ENCODE measurements at regions not wholly inside any gene's neighbourhood (a gene's known extent, or its start where the extent isn't known, plus 50 kb on each side); places are given as distances from the start of the nearest gene placed in this dataset.

GRCh38 chr1:165137551-165138316, 218.8 kb downstream of the LMX1A start:
- H3K27me3 ChIP-seq (ENCODE audit: control insufficient read depth in 4 of 4, insufficient read depth in 4 of 4, low read length in 3 of 4): no peaks in the 10 kb centered on the region
- H3K9me3 ChIP-seq (ENCODE audit: control insufficient read depth in 4 of 4, low read length in 3 of 4): no peaks in the 10 kb centered on the region
- no peak overlapping the region for H3K9ac ChIP-seq (ENCODE audit: low read depth in 1 of 2, low read length in 2 of 2)
- DNase-seq (ENCODE audit: low spot score): no peak
- 75% methylated on average over 5 of the region's 5 CpGs for WGBS
- H3K27ac ChIP-seq (ENCODE audit: low read depth in 1 of 2, low read length in 2 of 2): no peak overlapping the region
- no peaks in the 10 kb centered on the region for H3K36me3 ChIP-seq (ENCODE audit: control insufficient read depth in 4 of 4, insufficient read depth in 3 of 4, low read depth in 1 of 4, low read length in 3 of 4)
- H3K4me1 ChIP-seq (ENCODE audit: control insufficient read depth in 4 of 4, insufficient read depth in 4 of 4, low read length in 3 of 4): no peaks in the 10 kb centered on the region
- H3K4me3 ChIP-seq (ENCODE audit: low read depth in 1 of 3, low read length in 3 of 3): no peak overlapping the region
- TF ChIP-seq MAX (IDR thresholded peaks at IDR 0.05): no peak
- no peak for TF ChIP-seq ZBTB33 (IDR thresholded peaks at IDR 0.05)
- TF ChIP-seq JUND (IDR thresholded peaks at IDR 0.05): no peak

- Histone ChIP-seq H3K9ac (ENCODE audit: low read depth in 1 of 2, low read length in 2 of 2) (no peak overlapping the region), H3K4me1 (ENCODE audit: control insufficient read depth in 4 of 4, insufficient read depth in 4 of 4, low read length in 3 of 4) (no peaks in the 10 kb centered on the region), H3K36me3 (ENCODE audit: control insufficient read depth in 4 of 4, insufficient read depth in 3 of 4, low read depth in 1 of 4, low read length in 3 of 4) (no peaks in the 10 kb centered on the region), H3K27me3 (ENCODE audit: control insufficient read depth in 4 of 4, insufficient read depth in 4 of 4, low read length in 3 of 4) (no peaks in the 10 kb centered on the region), H3K4me3 (ENCODE audit: low read depth in 1 of 3, low read length in 3 of 3) (no peak overlapping the region), H3K27ac (ENCODE audit: low read depth in 1 of 2, low read length in 2 of 2) (no peak overlapping the region), H3K9me3 (ENCODE audit: control insufficient read depth in 4 of 4, low read length in 3 of 4) (no peaks in the 10 kb centered on the region)
- DNase-seq (ENCODE audit: low spot score): no peak
- 78% methylated on average over 4 of the region's 4 CpGs for WGBS
- TF ChIP-seq GABPA (IDR thresholded peaks at IDR 0.05 in 1 of 2, conservative IDR thresholded peaks at IDR 0.05 in 1 of 2) (no peak), MAX (IDR thresholded peaks at IDR 0.05) (no peak), RAD21 (IDR thresholded peaks at IDR 0.05) (no peak), FOXA2 (IDR thresholded peaks at IDR 0.05) (no peak), CTCF (IDR thresholded peaks at IDR 0.05; ENCODE audit: low read depth, low read length, missing input control) (no peak), EGR1 (IDR thresholded peaks at IDR 0.05; ENCODE audit: low read depth in 2 of 2) (no peak), RXRA (IDR thresholded peaks at IDR 0.05) (peak in 1 of 2 donors; percentile 21), YY1 (IDR thresholded peaks at IDR 0.05) (no peak)
Measured at GRCh38 chr1:165134431-165134830, 222.1 kb downstream of the LMX1A start.

- DNase-seq (ENCODE audit: low spot score): peak; percentile 63
- H3K4me3 ChIP-seq (ENCODE audit: low read depth in 1 of 3, low read length in 3 of 3): no peak overlapping the region
- H3K36me3 ChIP-seq (ENCODE audit: control insufficient read depth in 4 of 4, insufficient read depth in 3 of 4, low read depth in 1 of 4, low read length in 3 of 4): no peaks in the 10 kb centered on the region
- no peak overlapping the region for H3K9ac ChIP-seq (ENCODE audit: low read depth in 1 of 2, low read length in 2 of 2)
- H3K9me3 ChIP-seq (ENCODE audit: control insufficient read depth in 4 of 4, low read length in 3 of 4): no peaks in the 10 kb centered on the region
- TF ChIP-seq ZBTB33 (IDR thresholded peaks at IDR 0.05): no peak
- peak; percentile 76 to 85 for TF ChIP-seq RAD21 (IDR thresholded peaks at IDR 0.05)
- TF ChIP-seq CTCF (IDR thresholded peaks at IDR 0.05; ENCODE audit: low read depth, low read length, missing input control): peak; percentile 55
- 12% methylated on average over 6 of the region's 6 CpGs for WGBS
- no peaks in the 10 kb centered on the region for H3K27me3 ChIP-seq (ENCODE audit: control insufficient read depth in 4 of 4, insufficient read depth in 4 of 4, low read length in 3 of 4)
- H3K4me1 ChIP-seq (ENCODE audit: control insufficient read depth in 4 of 4, insufficient read depth in 4 of 4, low read length in 3 of 4): no peaks in the 10 kb centered on the region
- H3K27ac ChIP-seq (ENCODE audit: low read depth in 1 of 2, low read length in 2 of 2): no peak overlapping the region
Measured at GRCh38 chr1:165129568-165130164, 226.8 kb downstream of the LMX1A start.

Data from liver (tissue), 8 donors.